HG03025 (cell line): ENCODE measurements at regions not wholly inside any gene's neighbourhood (a gene's known extent, or its start where the extent isn't known, plus 50 kb on each side); places are given as distances from the start of the nearest gene placed in this dataset.

Experiments
- ATAC-seq: cut with Tn5 transposase; IDR thresholded peaks from one replicate; pipeline ENCODE4 v1.9.1; 2021; ENCODE audit warnings: mild to moderate bottlenecking, moderate library complexity; ENCODE audit not compliant: unreplicated experiment, low FRiP score

GRCh38 chr18:27763936-27764335 is 413.0 kb downstream of the CDH2 start:
- ATAC-seq: no peak

- no peak for ATAC-seq
These were observed 413.6 kb downstream of the CDH2 start for GRCh38 chr18:27763341-27763740.

DNA sequence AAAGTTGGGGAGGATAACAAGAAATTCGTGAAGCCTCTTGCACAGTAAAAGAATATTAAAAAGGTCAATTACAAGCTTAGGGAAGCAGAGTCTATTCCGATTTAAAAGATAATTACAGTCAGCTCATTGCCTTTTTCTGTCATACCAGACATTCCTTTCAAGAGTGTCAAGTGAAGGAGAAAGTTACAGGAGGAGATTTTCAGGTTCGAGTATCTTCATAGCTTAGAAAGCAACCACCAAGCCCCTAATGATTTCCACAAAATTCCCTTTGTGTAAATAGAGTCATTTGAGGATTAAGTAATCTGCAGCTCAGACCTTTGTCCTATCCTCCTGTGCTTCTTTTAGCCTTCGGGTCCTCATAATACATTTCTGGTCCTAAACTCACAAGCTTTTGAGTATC is 414.9 kb downstream of the CDH2 start:
- no peak for ATAC-seq

DNA sequence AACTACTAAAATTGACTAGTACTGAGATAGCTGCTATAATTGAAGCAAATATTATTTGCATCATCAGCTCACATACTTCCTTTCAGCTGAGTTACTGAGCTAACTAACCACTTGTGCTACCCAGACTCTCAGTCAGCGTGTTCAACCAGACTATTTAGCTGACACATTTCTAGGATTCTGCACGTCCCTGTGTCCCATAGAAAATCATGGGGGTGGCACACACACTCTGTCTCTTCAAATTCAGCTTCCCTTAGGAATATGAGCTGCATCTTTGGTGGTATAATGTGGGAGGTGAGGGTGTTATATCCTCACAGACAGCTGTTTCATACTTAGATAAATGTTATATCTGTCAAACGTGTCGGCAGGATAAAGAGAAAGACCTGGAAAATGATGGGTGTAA is 424.0 kb downstream of the CDH2 start:
- no peak for ATAC-seq

- no peak for ATAC-seq
These were observed 426.0 kb downstream of the CDH2 start for GRCh38 chr18:27750923-27751322.

- ATAC-seq: no peak
These were observed 426.9 kb downstream of the CDH2 start for GRCh38 chr18:27750014-27750413.

DNA sequence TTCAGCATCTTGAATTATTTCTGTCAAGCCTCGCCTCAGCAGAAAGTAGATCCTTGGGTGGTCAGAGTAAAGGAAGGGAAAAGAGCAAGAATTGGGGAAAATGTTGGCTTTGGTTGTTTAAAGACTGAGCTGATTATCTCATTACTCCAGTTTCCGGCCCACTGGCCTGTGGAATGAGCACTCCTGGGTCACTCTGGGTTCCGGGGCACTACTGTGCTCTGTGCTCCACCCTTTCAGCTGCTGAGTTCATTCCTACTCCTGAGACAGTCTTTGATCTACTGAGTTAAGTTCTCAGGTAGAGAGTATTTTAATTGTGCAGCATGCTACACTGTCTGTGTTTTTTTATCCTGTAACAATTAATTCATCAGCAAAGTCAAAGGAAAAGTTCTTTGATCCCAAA is 427.7 kb downstream of the CDH2 start:
- no peak for ATAC-seq

- no peak for ATAC-seq
These were observed 430.7 kb downstream of the CDH2 start for GRCh38 chr18:27746241-27746640.

DNA sequence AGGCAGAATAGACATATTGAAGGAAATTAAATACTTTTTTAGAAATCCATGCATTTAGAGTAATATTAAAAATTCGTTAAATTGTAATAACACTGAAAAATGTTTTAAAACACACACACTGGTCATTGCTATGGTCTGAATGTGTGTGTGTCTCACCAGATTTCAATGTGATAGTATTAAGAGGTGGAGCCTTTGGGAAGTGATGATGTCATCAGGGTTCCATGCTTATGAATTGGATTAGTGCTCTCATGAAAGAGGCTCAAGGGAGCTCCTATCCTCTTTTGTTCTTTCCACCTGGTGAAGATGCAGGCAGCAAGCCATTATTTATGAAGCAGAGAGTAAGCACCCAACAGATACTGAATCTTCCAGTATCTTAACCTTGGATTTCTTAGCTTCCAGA is 441.8 kb downstream of the CDH2 start:
- no peak for ATAC-seq

DNA sequence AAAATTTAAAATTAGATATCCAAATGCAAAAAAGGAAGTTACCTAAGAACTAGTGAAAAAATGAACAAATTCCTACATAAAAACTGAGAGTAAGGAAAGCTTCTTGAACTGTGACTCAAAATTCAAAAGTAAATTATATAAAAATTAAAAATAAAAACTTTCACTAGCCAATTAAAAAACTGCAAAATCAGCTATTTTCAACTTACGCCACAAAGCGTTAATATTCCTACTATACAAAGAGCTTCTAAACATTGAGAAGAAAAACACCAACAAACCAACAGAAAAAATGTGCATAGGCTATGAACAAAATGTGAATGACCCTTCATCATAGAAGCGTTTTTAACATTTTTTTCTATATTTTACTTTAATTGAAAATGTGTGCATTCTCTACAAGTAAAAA is 445.7 kb downstream of the CDH2 start:
- no peak for ATAC-seq

GRCh38 chr18:27728659-27729058 is 448.3 kb downstream of the CDH2 start:
- no peak for ATAC-seq

- no peak for ATAC-seq
These were observed 452.6 kb downstream of the CDH2 start for GRCh38 chr18:27724362-27724761.

DNA sequence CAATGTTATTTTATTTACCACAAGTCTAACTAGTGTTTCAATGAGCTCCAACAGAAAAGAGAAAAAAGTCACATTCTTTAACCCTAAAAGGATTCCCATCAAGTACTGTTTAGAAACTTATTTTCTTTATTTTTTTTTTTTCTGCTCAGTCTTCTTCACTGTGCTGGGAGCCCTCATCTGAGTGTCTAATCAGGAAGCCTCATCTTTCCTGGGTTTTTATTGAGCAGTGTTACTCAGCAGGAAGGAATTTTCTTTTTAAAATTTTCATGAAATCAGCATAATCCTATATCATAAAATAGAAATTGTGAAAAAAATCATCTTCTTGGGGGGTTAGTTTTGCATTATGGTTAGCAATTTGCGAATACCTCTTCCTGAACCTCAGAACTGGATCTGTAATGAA is 453.8 kb downstream of the CDH2 start:
- ATAC-seq: no peak

GRCh38 chr18:27719680-27720079 is 457.2 kb downstream of the CDH2 start:
- no peak for ATAC-seq

GRCh38 chr18:27717816-27718215 is 459.1 kb downstream of the CDH2 start:
- no peak for ATAC-seq

- no peak for ATAC-seq
These were observed 459.7 kb downstream of the CDH2 start for GRCh38 chr18:27717250-27717649.

- no peak for ATAC-seq
These were observed 461.2 kb downstream of the CDH2 start for GRCh38 chr18:27715751-27716150.

DNA sequence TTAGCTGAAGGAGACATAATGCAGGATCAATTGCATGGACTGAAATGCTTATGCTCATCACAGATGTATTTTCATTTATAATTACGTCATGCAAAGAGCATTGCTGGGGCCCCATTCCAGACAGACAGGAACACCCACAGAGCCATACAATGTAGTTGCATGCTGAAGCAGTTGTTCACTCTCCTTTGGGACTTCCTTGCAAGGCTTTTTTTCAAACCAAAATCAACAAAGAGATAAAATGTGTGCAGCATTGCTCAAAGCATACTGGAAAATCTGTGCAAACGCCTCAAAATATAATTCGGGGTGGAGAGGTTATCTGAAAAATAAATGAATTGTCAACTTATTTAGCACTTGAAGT is 463.2 kb downstream of the CDH2 start:
- no peak for ATAC-seq

DNA sequence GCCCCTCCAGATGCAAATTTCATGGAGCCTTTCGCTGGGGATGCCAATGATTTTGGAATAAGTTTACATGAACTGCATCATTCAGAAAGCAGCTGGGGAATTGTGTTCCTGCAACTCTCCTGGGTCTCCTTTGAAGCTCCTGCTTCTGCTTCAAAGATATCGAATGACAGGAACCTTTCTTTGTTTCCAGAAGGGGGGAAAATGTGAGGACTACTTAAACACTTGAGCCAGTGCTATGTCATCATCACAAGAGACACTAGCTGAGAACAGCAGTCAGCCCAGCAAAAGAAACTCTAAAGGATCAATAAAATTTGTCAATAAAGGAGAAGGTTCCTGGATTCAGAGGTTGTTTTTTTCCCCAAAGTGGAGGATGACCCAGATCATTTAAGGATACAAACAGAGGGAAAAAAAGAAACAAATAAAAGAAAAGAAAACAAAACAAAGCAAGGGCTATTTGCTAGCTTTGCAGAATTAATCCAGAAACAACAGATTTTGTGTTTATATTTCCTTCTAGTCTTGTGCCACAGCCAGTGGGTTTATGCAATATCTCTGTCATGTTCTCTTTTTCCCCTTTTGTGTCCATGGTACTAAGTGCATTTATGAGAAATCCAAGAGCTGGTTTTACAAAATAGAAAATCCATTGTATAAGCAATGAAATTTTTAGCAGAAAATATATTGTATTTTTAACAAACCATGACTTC is 463.7 kb downstream of the CDH2 start:
- ATAC-seq: no peak

GRCh38 chr18:27712066-27712465 is 464.9 kb downstream of the CDH2 start:
- no peak for ATAC-seq

- ATAC-seq: no peak
These were observed 465.5 kb downstream of the CDH2 start for GRCh38 chr18:27711382-27711781.

- no peak for ATAC-seq
These were observed 467.6 kb downstream of the CDH2 start for GRCh38 chr18:27709344-27709743.

- no peak for ATAC-seq
These were observed 469.7 kb downstream of the CDH2 start for GRCh38 chr18:27707201-27707600.
